Suprapubic skin (tissue), 4 donors: ENCODE measurements at regions not wholly inside any gene's neighbourhood (a gene's known extent, or its start where the extent isn't known, plus 50 kb on each side); places are given as distances from the start of the nearest gene placed in this dataset.
"Not testable (repeated sequence)": the region's sequence is repeated elsewhere in the genome, so short reads cannot be mapped to it uniquely, and the experiment has no call there.

Source experiments
- DNase-seq, 2 donors: peaks; one replicate each; pipeline ENCODE4 v3.0.0-alpha.2; 2019; ENCODE audit warnings: low spot score in 2 of 2
- H3K27ac ChIP-seq: fragments of 200-600 bp; sonication (generic); one replicate; pipeline ENCODE4 v1.5.1; 2019
- H3K27me3 ChIP-seq: fragments of 200-600 bp; sonication (generic); one replicate; pipeline ENCODE4 v1.5.1; 2019
- H3K36me3 ChIP-seq: fragments of 200-600 bp; sonication (generic); one replicate; pipeline ENCODE4 v1.5.1; 2019
- H3K4me1 ChIP-seq: fragments of 200-600 bp; sonication (generic); one replicate; pipeline ENCODE4 v1.5.1; 2019
- H3K4me3 ChIP-seq: fragments of 200-600 bp; sonication (generic); one replicate; pipeline ENCODE4 v1.5.1; 2019; ENCODE audit warnings: mild to moderate bottlenecking
- H3K9me3 ChIP-seq: fragments of 200-600 bp; sonication (generic); one replicate; pipeline ENCODE4 v1.5.1; 2019
- EP300 ChIP-seq: sonication (generic); formaldehyde crosslinking; IDR thresholded peaks from one replicate; pipeline ENCODE4 v1.6.1; 2017; ENCODE audit warnings: antibody characterized with exemption
- POLR2A ChIP-seq, 2 donors: fragments of 450-650 bp; IDR thresholded peaks; one replicate each; pipeline ENCODE4 v1.6.1; 2017; ENCODE audit warnings: antibody characterized with exemption in 2 of 2, mild to moderate bottlenecking in 2 of 2, moderate library complexity in 2 of 2
- POLR2AphosphoS5 ChIP-seq, 3 donors: sonication (generic); formaldehyde crosslinking; IDR thresholded peaks; one replicate each; pipeline ENCODE4 v1.6.1; 2017; ENCODE audit warnings: antibody characterized with exemption in 3 of 3
- WGBS: methylation state at CpG from one replicate; pipeline ENCODE4 v1.1.5; 2018; 5-methylcytosine and 5-hydroxymethylcytosine counted together
- TF ChIP-seq, protein P1 (sequence below), 2 donors: fragments of 200-600 bp in 1 of 2; fragments of 450-650 bp in 1 of 2; sonication (generic) in 1 of 2; IDR thresholded peaks; one replicate each; pipeline ENCODE4 v1.5.1; 2016 to 2019; ENCODE audit warnings: antibody characterized with exemption in 2 of 2, mild to moderate bottlenecking in 1 of 2, moderate library complexity in 1 of 2

DNA sequence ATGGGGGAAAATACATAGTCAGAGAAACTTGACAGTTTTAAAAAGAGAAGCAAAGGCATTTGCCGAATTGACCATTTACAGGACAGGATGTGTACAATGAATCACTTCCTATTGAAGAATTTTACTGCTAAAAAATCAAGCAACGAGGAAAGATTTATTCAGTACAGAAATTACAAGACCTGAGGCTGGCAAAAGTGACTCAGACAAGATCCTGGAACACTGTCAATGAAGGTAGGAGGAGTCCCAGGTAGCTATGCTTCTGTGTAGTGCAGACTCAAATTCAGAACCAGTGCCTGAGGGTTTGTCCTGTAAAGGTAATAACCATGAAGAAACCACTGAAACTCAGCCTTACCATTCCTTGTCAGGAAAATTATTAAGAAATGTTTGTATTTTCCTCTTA lies 120.9 kb downstream of the ZMAT3 start:
- Histone ChIP-seq H3K9me3 (no peaks in the 10 kb centered on the region), H3K4me3 (no peak overlapping the region), H3K4me1 (no peaks in the 10 kb centered on the region), H3K27ac (no peak overlapping the region), H3K27me3 (no peaks in the 10 kb centered on the region), H3K36me3 (no peaks in the 10 kb centered on the region)
- TF ChIP-seq EP300 (no peak), POLR2AphosphoS5 (IDR thresholded peaks at IDR 0.05) (no peak), POLR2A (IDR thresholded peaks at IDR 0.05) (no peak)
- TF ChIP-seq, protein P1, sequence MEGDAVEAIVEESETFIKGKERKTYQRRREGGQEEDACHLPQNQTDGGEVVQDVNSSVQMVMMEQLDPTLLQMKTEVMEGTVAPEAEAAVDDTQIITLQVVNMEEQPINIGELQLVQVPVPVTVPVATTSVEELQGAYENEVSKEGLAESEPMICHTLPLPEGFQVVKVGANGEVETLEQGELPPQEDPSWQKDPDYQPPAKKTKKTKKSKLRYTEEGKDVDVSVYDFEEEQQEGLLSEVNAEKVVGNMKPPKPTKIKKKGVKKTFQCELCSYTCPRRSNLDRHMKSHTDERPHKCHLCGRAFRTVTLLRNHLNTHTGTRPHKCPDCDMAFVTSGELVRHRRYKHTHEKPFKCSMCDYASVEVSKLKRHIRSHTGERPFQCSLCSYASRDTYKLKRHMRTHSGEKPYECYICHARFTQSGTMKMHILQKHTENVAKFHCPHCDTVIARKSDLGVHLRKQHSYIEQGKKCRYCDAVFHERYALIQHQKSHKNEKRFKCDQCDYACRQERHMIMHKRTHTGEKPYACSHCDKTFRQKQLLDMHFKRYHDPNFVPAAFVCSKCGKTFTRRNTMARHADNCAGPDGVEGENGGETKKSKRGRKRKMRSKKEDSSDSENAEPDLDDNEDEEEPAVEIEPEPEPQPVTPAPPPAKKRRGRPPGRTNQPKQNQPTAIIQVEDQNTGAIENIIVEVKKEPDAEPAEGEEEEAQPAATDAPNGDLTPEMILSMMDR (IDR thresholded peaks at IDR 0.05): no peak
- DNase-seq: no peak
- WGBS: 31% methylated on average over 2 of the region's 2 CpGs

GRCh38 chr3:178949896-178950295 lies 121.7 kb downstream of the ZMAT3 start:
- H3K4me1 ChIP-seq: no peaks in the 10 kb centered on the region

GRCh38 chr3:178948546-178948945 lies 123.1 kb downstream of the ZMAT3 start:
- Histone ChIP-seq H3K4me1 (no peaks in the 10 kb centered on the region), H3K4me3 (no peak overlapping the region), H3K27ac (no peak overlapping the region), H3K27me3 (no peaks in the 10 kb centered on the region), H3K36me3 (no peaks in the 10 kb centered on the region), H3K9me3 (no peaks in the 10 kb centered on the region)
- TF ChIP-seq EP300: no peak
- TF ChIP-seq, protein P1 (IDR thresholded peaks at IDR 0.05): no peak
- no peak for TF ChIP-seq POLR2AphosphoS5 (IDR thresholded peaks at IDR 0.05)
- TF ChIP-seq POLR2A (IDR thresholded peaks at IDR 0.05): no peak
- no peak for DNase-seq

More at GRCh38 chr3:178949896-178950295, 121.7 kb downstream of the ZMAT3 start:
- TF ChIP-seq, protein P1 (IDR thresholded peaks at IDR 0.05): no peak
- TF ChIP-seq POLR2A (IDR thresholded peaks at IDR 0.05) (no peak), EP300 (no peak), POLR2AphosphoS5 (IDR thresholded peaks at IDR 0.05) (no peak)
- no peaks in the 10 kb centered on the region for H3K36me3 ChIP-seq
- DNase-seq: no peak
- H3K4me3 ChIP-seq: no peak overlapping the region
- 87% methylated on average over 3 of the region's 3 CpGs for WGBS
- H3K27me3 ChIP-seq: no peaks in the 10 kb centered on the region
- no peaks in the 10 kb centered on the region for H3K9me3 ChIP-seq
- no peak overlapping the region for H3K27ac ChIP-seq

GRCh38 chr3:178947738-178948137 lies 123.9 kb downstream of the ZMAT3 start:
- TF ChIP-seq, protein P1 (IDR thresholded peaks at IDR 0.05): no peak
- TF ChIP-seq POLR2AphosphoS5 (IDR thresholded peaks at IDR 0.05) (no peak), EP300 (no peak), POLR2A (IDR thresholded peaks at IDR 0.05) (no peak)
- Histone ChIP-seq H3K4me3 (no peak overlapping the region), H3K4me1 (no peaks in the 10 kb centered on the region), H3K27me3 (no peaks in the 10 kb centered on the region), H3K27ac (no peak overlapping the region), H3K36me3 (no peaks in the 10 kb centered on the region), H3K9me3 (no peaks in the 10 kb centered on the region)
- DNase-seq: no peak

- not testable (repeated sequence) for H3K9me3 ChIP-seq, DNase-seq, H3K4me1 ChIP-seq, H3K36me3 ChIP-seq, H3K4me3 ChIP-seq, H3K27ac ChIP-seq, H3K27me3 ChIP-seq
- 57% methylated on average over 3 of the region's 3 CpGs for whole genome bisulfite sequencing
Observed at GRCh38 chr3:178942261-178942660, 129.3 kb downstream of the ZMAT3 start.

- Histone ChIP-seq H3K4me3 (no peak overlapping the region), H3K36me3 (no peaks in the 10 kb centered on the region), H3K27ac (no peak overlapping the region), H3K27me3 (no peaks in the 10 kb centered on the region), H3K9me3 (peaks cover 21% of the 10 kb centered on the region), H3K4me1 (no peaks in the 10 kb centered on the region)
- WGBS: 64% methylated on average over 2 of the region's 2 CpGs
- no peak for DNase-seq
- no peak for TF ChIP-seq EP300
- no peak for TF ChIP-seq POLR2A (IDR thresholded peaks at IDR 0.05)
- TF ChIP-seq, protein P1 (IDR thresholded peaks at IDR 0.05): no peak
- no peak for TF ChIP-seq POLR2AphosphoS5 (IDR thresholded peaks at IDR 0.05)
Observed at GRCh38 chr3:178930116-178930515, 141.5 kb downstream of the ZMAT3 start.
